GM23248 (cell line): ENCODE measurements at regions not wholly inside any gene's neighbourhood (a gene's known extent, or its start where the extent isn't known, plus 50 kb on each side); places are given as distances from the start of the nearest gene placed in this dataset.
A peak's percentile ranks its signal among the peaks of the same experiment; 100 is the strongest.

Experiments
- DNase-seq: peaks from one replicate; pipeline ENCODE4 v3.0.0-alpha.2; 2015
- H2AFZ ChIP-seq: fragments of 200-600 bp; sonication (generic); 2 replicates; pipeline ENCODE4 v1.6.1; 2016; ENCODE audit warnings: antibody characterized with exemption
- H3F3A ChIP-seq: fragments of 200-600 bp; sonication (generic); 2 replicates; pipeline ENCODE4 v1.6.1; 2016; ENCODE audit warnings: mild to moderate bottlenecking, antibody characterized with exemption, mixed run types; ENCODE audit not compliant: insufficient read depth
- H3K27ac ChIP-seq: fragments of 200-600 bp; sonication (generic); 2 replicates; pipeline ENCODE4 v1.5.1; 2016; ENCODE audit warnings: mild to moderate bottlenecking
- H3K27me3 ChIP-seq: fragments of 200-600 bp; sonication (generic); replicated peaks from 2 replicates; pipeline ENCODE4 v1.6.1; 2016; ENCODE audit warnings: mild to moderate bottlenecking; ENCODE audit not compliant: insufficient read depth
- H3K36me3 ChIP-seq: fragments of 200-600 bp; sonication (generic); 2 replicates; pipeline ENCODE4 v1.6.1; 2016; ENCODE audit warnings: low read depth, mild to moderate bottlenecking
- H3K4me1 ChIP-seq: fragments of 200-600 bp; sonication (generic); 2 replicates; pipeline ENCODE4 v1.6.1; 2016; ENCODE audit warnings: mild to moderate bottlenecking; ENCODE audit not compliant: insufficient read depth
- H3K4me2 ChIP-seq: fragments of 200-600 bp; sonication (generic); one replicate; pipeline ENCODE4 v1.6.1; 2016; ENCODE audit warnings: mild to moderate bottlenecking; ENCODE audit not compliant: unreplicated experiment
- H3K4me3 ChIP-seq: fragments of 200-600 bp; sonication (generic); 2 replicates; pipeline ENCODE4 v1.5.1; 2016; ENCODE audit warnings: mild to moderate bottlenecking
- H3K79me2 ChIP-seq: fragments of 200-600 bp; sonication (generic); 2 replicates; pipeline ENCODE4 v1.6.1; 2016; ENCODE audit warnings: mild to moderate bottlenecking; ENCODE audit not compliant: insufficient read depth
- H3K9ac ChIP-seq: fragments of 200-600 bp; sonication (generic); 2 replicates; pipeline ENCODE4 v1.6.1; 2016; ENCODE audit warnings: mild to moderate bottlenecking
- H3K9me2 ChIP-seq: fragments of 200-600 bp; sonication (generic); 2 replicates; pipeline ENCODE4 v1.6.1; 2016; ENCODE audit warnings: mixed run types, mild to moderate bottlenecking, moderate library complexity; ENCODE audit not compliant: insufficient read depth
- H3K9me3 ChIP-seq: fragments of 200-600 bp; sonication (generic); one replicate; pipeline ENCODE4 v1.6.1; 2017; ENCODE audit warnings: low read depth
- H4K20me1 ChIP-seq: fragments of 200-600 bp; sonication (generic); 2 replicates; pipeline ENCODE4 v1.6.0; 2016; ENCODE audit not compliant: insufficient read depth
- EZH2 ChIP-seq: fragments of 200-600 bp; sonication (generic); IDR thresholded peaks from 2 replicates; pipeline ENCODE4 v1.6.1; 2018; ENCODE audit warnings: antibody characterized with exemption, mild to moderate bottlenecking; ENCODE audit not compliant: insufficient read depth, poor library complexity, severe bottlenecking
- EZH2phosphoT487 ChIP-seq: fragments of 200-600 bp; sonication (generic); IDR thresholded peaks from 2 replicates; pipeline ENCODE4 v1.6.1; 2018; ENCODE audit warnings: antibody characterized with exemption, moderate library complexity, mild to moderate bottlenecking, low read depth; ENCODE audit not compliant: insufficient read depth
- WGBS, 2 experiments: methylation state at CpG; one replicate each; pipeline ENCODE4 v1.1.6; 2015 to 2017; ENCODE audit warnings: low lambda C conversion rate in 2 of 2, low coverage in 1 of 2; ENCODE audit errors: missing lambda C conversion rate in 2 of 2; 5-methylcytosine and 5-hydroxymethylcytosine counted together
- in situ Hi-C: fragments of 300-500 bp; cut with MboI; formaldehyde crosslinking; loops from 2 replicates; pipeline ENCODE4 v1.15.0; 2020

- Histone ChIP-seq H3K9ac (no peak overlapping the region), H3K4me2 (no peak overlapping the region), H3K27me3 (no peaks in the 10 kb centered on the region), H3K27ac (no peak overlapping the region), H2AFZ (no peak overlapping the region), H3K79me2 (no peaks in the 10 kb centered on the region), H3K4me3 (no peak overlapping the region), H4K20me1 (no peaks in the 10 kb centered on the region), H3K4me1 (no peaks in the 10 kb centered on the region), H3K36me3 (no peaks in the 10 kb centered on the region), H3K9me2 (no peaks in the 10 kb centered on the region), H3K9me3 (no peaks in the 10 kb centered on the region), H3F3A (no peaks in the 10 kb centered on the region)
- DNase-seq, result no peak
- 25 to 36% methylated on average over 2 of the region's 2 CpGs for WGBS, 2 experiments
- no peak for TF ChIP-seq EZH2phosphoT487
- no peak for TF ChIP-seq EZH2
- in situ Hi-C loops, result no loop called here
Measured at GRCh38 chr13:73450583-73450982, 391.8 kb downstream of the KLF5 start.

GRCh38 chr13:73449252-73449651, 390.4 kb downstream of the KLF5 start:
- Histone ChIP-seq H3K27me3 (no peaks in the 10 kb centered on the region), H3K9me3 (no peaks in the 10 kb centered on the region), H3K4me3 (no peak overlapping the region), H3K9me2 (no peaks in the 10 kb centered on the region), H3K36me3 (no peaks in the 10 kb centered on the region), H3K4me2 (no peak overlapping the region), H3F3A (no peaks in the 10 kb centered on the region), H3K79me2 (no peaks in the 10 kb centered on the region), H3K27ac (no peak overlapping the region), H3K4me1 (no peaks in the 10 kb centered on the region), H3K9ac (no peak overlapping the region), H4K20me1 (no peaks in the 10 kb centered on the region), H2AFZ (no peak overlapping the region)
- no peak for TF ChIP-seq EZH2phosphoT487
- no peak for TF ChIP-seq EZH2
- no peak for DNase-seq
- in situ Hi-C loops, result no loop called here
- WGBS, 2 experiments, result 21 to 23% methylated on average over 1 of the region's 1 CpG

GRCh38 chr13:73440296-73440895, 381.6 kb downstream of the KLF5 start:
- TF ChIP-seq EZH2 (no peak), EZH2phosphoT487 (no peak)
- H3K36me3 ChIP-seq, result no peaks in the 10 kb centered on the region
- no peaks in the 10 kb centered on the region for H3K79me2 ChIP-seq
- H3K27me3 ChIP-seq, result no peaks in the 10 kb centered on the region
- no peak overlapping the region for H2AFZ ChIP-seq
- peak; percentile 16 for DNase-seq
- no peaks in the 10 kb centered on the region for H3F3A ChIP-seq
- no peaks in the 10 kb centered on the region for H3K4me1 ChIP-seq
- in situ Hi-C loops, result no loop called here
- WGBS, 2 experiments, result 29% methylated on average over 3 of the region's 3 CpGs
- no peak overlapping the region for H3K4me2 ChIP-seq
- H3K27ac ChIP-seq, result no peak overlapping the region
- H4K20me1 ChIP-seq, result no peaks in the 10 kb centered on the region
- H3K9me2 ChIP-seq, result no peaks in the 10 kb centered on the region
- H3K9ac ChIP-seq, result no peak overlapping the region
- H3K9me3 ChIP-seq, result peaks cover 5% of the 10 kb centered on the region
- H3K4me3 ChIP-seq, result no peak overlapping the region

- H3K27me3 ChIP-seq, result no peaks in the 10 kb centered on the region
- no peaks in the 10 kb centered on the region for H3K36me3 ChIP-seq
- H3K4me1 ChIP-seq, result no peaks in the 10 kb centered on the region
- no peaks in the 10 kb centered on the region for H3K9me2 ChIP-seq
- H3F3A ChIP-seq, result no peaks in the 10 kb centered on the region
- 13 to 18% methylated on average over 2 of the region's 2 CpGs for WGBS, 2 experiments
- H3K9ac ChIP-seq, result no peak overlapping the region
- H4K20me1 ChIP-seq, result no peaks in the 10 kb centered on the region
- no peak overlapping the region for H3K4me3 ChIP-seq
- H3K9me3 ChIP-seq, result no peaks in the 10 kb centered on the region
- DNase-seq, result no peak
- TF ChIP-seq EZH2 (no peak), EZH2phosphoT487 (no peak)
- H3K79me2 ChIP-seq, result no peaks in the 10 kb centered on the region
- in situ Hi-C loops, result no loop called here
- H3K4me2 ChIP-seq, result no peak overlapping the region
- no peak overlapping the region for H2AFZ ChIP-seq
- no peak overlapping the region for H3K27ac ChIP-seq
Measured at GRCh38 chr13:73433890-73434289, 375.1 kb downstream of the KLF5 start.

- Histone ChIP-seq H3K27me3 (no peaks in the 10 kb centered on the region), H3K27ac (no peak overlapping the region), H3K9me3 (no peaks in the 10 kb centered on the region), H3K9ac (no peak overlapping the region), H3K4me3 (no peak overlapping the region), H3K36me3 (no peaks in the 10 kb centered on the region), H2AFZ (no peak overlapping the region), H3K4me2 (no peak overlapping the region), H3K4me1 (no peaks in the 10 kb centered on the region), H4K20me1 (no peaks in the 10 kb centered on the region), H3K9me2 (no peaks in the 10 kb centered on the region), H3K79me2 (no peaks in the 10 kb centered on the region), H3F3A (no peaks in the 10 kb centered on the region)
- 43 to 47% methylated on average over 1 of the region's 1 CpG for WGBS, 2 experiments
- no peak for DNase-seq
- in situ Hi-C loops, result no loop called here
- no peak for TF ChIP-seq EZH2phosphoT487
- TF ChIP-seq EZH2, result no peak
Measured at GRCh38 chr13:73433458-73433857, 374.7 kb downstream of the KLF5 start.
